NOMO-1 treated with DMSO at 0.1 percent for 48 hours (cell line): ENCODE measurements at regions not wholly inside any gene's neighbourhood (a gene's known extent, or its start where the extent isn't known, plus 50 kb on each side); places are given as distances from the start of the nearest gene placed in this dataset.
"Not testable (repeated sequence)": the region's sequence is repeated elsewhere in the genome, so short reads cannot be mapped to it uniquely, and the experiment has no call there.

Source experiments
- DNase-seq: peaks from one replicate; lab custom pipeline; 2025; ENCODE audit not compliant: unreplicated experiment; lab: John Stamatoyannopoulos, UW

GRCh38 chr5:166926806-166927475 lies 1364.5 kb upstream of the WWC1 start:
- not testable (repeated sequence) for DNase-seq

DNA sequence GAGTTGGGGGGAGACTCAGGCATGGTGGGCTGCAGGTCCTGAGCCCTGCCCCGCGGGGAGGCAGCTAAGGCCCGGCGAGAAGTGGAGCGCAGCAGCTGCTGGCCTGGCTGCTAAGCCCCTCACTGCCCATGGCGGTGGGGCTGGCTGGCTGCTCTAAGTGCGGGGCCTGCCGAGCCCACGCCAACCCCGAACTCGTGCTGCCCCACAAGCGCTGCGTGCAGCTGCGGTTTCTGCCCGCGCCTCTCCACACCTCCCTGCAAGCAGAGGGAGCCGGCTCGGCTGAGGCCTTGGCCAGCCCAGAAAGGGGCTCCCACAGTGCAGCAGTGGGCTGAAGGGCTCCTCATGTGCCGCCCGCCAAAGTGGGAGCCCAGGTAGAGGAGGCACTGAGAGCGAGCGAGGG lies 1355.1 kb upstream of the WWC1 start:
- no peak for DNase-seq

GRCh38 chr5:166938071-166938470 lies 1353.4 kb upstream of the WWC1 start:
- DNase-seq, result no peak

DNA sequence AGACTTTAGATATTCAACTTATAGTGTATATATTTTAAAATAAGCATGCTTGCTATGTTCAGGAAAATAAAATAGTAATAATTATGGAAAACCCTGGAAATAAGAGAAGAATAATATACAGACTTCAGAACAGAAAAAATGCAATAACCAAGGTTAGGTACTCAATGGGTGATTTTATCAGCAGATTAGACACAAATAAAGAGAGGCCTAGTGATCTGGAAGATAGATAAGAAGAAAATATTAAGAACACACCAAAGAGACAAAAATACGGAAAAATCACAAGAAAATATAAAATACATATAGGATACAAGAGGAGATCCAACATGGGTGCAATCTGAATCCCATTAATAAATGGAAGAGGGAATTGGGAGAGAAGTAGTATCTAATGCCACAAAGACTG lies 1348.5 kb upstream of the WWC1 start:
- DNase-seq, result no peak

DNA sequence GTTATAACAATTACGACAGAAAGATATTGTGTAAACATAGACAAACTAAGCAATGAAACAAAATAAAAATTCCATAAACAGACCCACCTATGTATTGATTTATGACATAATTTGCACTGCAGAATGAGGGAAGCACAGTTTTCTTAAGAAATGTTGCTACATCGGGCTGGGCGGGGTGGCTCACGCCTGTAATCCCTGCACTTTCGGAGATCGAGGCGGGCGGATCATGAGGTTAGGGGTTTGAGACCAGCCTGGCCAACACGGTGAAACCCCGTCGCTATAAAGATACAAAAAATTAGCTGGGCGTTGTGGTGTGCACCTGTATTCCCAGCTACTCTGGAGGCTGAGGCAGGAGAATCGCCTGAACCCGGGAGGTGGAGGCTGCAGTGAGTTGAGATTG lies 1344.4 kb upstream of the WWC1 start:
- DNase-seq, result no peak

DNA sequence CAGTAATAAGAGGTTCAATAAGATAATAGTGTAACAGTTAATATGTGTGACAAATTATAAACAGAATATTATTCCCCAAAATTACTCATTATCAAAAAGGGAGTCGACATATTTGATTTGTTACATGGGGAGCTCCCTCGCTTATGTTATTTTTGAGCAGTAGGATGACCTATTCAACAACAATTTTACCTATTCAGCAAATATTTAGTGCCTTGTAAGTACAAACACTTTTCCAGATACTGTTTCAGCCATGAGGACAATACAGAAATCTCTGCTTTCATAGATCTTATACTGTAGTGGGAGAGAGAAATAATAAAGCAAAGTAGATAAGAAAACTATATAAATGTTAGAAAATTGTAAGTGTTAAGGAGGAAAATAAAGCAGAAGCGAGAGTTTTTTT lies 1342.8 kb upstream of the WWC1 start:
- DNase-seq, result no peak

DNA sequence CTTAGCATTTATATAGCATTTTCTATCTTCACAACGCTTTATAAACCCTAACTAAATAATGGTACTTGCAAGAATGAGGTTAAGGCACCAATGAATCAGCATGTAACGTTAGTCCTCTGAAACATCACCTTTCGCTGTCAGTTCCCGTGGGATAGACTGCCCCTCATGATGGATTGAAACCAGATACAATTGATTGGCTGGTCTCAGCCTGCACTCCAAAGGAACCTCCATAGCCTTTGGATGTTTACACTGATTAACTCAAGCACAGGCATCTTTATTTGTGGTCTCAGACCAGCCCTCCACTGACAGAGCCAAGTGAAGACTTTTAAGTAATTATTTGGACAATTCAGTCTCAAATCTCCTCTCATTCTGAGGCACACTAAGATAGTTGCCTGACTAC lies 1339.4 kb upstream of the WWC1 start:
- no peak for DNase-seq

DNA sequence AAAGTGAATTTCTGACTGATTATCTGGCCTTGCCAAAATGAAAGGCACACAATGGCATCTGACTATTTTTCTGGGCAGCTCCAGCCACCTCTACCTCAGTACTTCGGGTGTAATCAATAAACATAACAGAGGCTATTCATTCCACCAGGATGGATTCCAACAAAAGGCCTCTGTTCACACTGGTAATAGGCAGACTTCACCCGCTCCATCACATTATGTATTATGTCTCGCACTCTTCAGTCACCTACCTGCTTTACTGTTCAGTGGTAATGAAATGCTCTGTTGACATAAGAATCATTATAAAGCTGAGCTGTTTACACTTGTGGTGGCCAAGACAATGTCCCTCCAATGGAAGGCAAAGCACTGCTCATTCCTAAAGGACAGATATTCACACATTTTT lies 1333.7 kb upstream of the WWC1 start:
- DNase-seq, result no peak

GRCh38 chr5:166959766-166960165 lies 1331.7 kb upstream of the WWC1 start:
- DNase-seq, result no peak

DNA sequence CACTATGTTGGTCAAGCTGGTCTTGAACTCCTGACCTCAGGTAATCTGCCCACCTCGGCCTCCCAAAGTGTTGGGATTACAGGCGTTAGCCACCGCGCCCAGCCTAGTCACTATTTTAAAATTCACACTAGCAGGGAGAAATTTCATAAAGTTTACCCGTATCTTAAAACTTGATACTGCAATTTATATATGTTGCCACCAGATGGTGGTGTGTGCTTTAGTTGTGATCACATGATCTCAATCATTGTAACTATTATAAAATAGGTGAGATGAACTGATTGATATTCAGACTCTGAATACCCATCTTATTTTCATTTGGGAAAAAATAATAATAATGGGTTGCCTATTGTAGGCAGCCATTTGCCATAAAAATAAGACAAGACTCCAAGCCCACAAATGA lies 1330.4 kb upstream of the WWC1 start:
- no peak for DNase-seq

DNA sequence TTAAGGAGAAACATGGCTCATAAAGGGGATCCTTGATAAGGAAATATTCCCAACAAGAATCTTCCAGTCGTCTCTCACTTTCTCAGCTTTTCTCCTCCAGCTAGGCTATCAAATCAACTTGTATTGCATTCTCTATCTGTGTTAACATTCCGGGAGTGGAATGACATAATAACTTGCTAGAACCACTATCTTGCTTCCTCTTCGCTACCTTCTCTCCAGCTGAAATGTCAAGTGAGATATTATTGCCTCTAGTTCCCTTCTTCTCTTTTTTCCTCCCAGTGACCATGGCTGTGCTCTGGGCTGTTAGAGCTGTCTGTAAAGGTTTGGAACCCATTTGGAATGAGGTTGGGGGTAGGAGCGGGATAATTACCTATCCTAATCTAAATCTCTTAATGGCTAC lies 1329.5 kb upstream of the WWC1 start:
- no peak for DNase-seq

DNA sequence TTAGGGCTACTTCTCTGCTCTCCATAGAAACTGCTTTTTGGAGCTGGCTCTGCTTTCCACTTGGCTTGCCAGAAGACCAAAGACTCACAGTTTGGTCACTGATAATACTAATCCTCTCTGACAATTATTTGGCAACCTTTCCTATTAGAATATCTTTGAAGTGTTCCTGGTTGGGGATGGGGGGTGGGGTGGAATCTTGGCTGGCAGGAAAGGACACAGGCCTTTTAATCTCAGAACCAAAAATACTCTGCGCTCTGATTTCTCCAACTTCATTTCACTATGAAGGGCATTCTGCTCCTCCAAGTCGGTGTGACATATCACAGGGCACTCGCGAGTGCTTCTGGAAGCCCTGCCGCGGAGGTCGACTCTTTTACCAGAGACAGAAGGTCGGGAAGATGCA lies 1329.0 kb upstream of the WWC1 start:
- DNase-seq, result no peak

GRCh38 chr5:166963596-166963995 lies 1327.8 kb upstream of the WWC1 start:
- DNase-seq, result no peak

DNA sequence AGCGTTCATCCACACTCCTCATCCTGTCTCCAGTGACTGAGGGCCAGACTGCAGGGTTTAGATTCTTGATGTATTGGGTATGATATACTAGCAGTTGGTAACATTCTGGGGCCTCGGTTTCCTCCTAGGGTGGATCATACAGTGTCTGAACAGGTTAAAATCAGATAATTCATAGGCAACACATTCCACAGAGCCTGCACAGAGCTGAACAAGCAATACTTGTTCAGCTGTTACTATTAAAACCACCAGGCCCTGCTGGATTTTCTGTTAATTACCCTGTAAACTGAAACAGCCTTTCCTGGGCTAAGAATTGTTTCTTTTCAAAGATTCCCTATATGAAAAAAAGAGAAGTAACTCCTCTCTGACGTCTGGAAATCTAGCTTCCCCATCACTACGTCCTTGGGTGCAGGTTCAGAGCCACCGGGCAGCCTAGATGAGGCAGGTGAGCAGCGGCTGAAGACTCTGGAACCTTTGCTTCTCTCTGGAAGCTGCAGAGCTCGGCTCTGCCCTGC lies 1313.5 kb upstream of the WWC1 start:
- no peak for DNase-seq

DNA sequence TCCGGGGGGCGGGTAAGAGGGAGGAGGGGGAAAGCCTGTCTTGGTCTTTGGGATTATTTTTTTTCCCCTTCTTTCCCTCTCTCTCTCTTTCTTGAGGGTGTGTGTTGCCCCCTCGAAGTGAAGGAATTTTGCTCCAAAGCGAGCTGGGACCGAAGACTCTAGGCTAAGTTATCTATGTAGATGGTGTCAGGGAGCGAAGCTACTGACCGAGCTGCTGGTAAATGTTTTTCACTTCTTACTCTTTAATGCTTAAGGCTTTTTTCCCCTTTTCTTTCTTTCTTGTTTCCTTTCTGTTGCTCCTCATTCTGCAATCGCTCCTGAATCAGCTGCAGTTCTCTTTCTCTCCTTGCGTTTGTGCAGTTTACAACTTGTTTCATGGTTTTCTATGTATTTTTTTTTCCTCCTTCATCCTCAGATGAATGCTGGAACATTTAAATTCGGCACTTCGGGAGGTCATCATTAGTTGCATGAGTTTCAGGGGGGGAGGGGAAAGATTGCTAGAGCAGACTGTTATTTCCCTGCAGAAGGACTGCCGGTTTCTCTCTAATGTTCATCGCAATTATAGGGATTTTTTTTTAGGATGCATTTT lies 1312.0 kb upstream of the WWC1 start:
- DNase-seq, result no peak

GRCh38 chr5:166980666-166981065 lies 1310.8 kb upstream of the WWC1 start:
- no peak for DNase-seq

DNA sequence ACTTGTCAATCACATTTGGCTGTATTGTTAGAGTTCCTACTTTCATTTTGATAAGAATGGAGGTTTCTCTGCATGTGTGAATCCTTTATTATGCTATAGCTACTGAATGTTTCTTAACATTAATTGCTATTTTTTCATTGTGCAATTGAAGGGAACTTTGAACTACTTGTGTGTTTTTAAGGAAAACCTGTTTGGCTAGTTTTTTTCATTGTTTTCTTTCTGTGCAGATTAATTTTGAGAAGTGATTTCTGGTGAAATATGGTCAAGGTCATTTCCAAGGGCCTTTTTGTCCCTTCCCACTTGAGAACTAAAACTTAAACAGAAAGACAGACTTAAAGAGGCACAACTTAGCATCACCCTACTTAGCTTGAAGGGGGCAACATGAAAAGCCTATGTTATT lies 1309.2 kb upstream of the WWC1 start:
- no peak for DNase-seq

GRCh38 chr5:166991601-166992000 lies 1299.8 kb upstream of the WWC1 start:
- no peak for DNase-seq

GRCh38 chr5:166992108-166992507 lies 1299.3 kb upstream of the WWC1 start:
- no peak for DNase-seq

- DNase-seq, result no peak
Observed at GRCh38 chr5:166992874-166993722, 1298.3 kb upstream of the WWC1 start.

GRCh38 chr5:166994226-166994625 lies 1297.2 kb upstream of the WWC1 start:
- DNase-seq, result no peak

- no peak for DNase-seq
Observed at GRCh38 chr5:167001246-167001645, 1290.2 kb upstream of the WWC1 start.
